ENCODE measurements at regions not wholly inside any gene's neighbourhood (a gene's known extent, or its start where the extent isn't known, plus 50 kb on each side); places are given as distances from the start of the nearest gene placed in this dataset.

DNA sequence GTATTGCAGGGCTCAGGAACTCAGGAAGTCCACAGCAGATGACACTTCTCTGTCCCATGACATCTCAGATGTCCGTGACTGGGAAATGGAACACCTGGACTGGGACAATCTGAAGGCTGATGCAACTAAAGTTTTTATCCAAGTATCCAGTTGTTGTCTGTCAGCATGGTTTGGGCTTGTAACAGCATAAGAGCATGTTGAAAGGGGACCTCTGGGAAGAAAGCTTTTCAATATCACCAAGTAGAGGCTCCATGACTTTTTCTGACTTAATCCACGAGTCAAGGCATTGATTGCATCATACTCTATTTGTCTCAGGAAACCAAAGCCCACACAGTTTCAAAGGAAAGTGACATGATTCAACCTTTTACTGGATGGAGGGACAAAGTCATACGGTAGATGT, 807.7 kb downstream of the MTRR start:
- Mint-ChIP-seq H3K36me3 (ENCODE audit: low read depth) (no peaks in the 10 kb centered on the region), H3K4me1 (ENCODE audit: low read depth) (no peaks in the 10 kb centered on the region), H3K4me3 (no peak overlapping the region), H3K9me3 (no peaks in the 10 kb centered on the region), H3K27ac (no peak overlapping the region), H3K27me3 (ENCODE audit: insufficient read depth) (no peaks in the 10 kb centered on the region)
- no peak for DNase-seq
- TF ChIP-seq, protein P1, sequence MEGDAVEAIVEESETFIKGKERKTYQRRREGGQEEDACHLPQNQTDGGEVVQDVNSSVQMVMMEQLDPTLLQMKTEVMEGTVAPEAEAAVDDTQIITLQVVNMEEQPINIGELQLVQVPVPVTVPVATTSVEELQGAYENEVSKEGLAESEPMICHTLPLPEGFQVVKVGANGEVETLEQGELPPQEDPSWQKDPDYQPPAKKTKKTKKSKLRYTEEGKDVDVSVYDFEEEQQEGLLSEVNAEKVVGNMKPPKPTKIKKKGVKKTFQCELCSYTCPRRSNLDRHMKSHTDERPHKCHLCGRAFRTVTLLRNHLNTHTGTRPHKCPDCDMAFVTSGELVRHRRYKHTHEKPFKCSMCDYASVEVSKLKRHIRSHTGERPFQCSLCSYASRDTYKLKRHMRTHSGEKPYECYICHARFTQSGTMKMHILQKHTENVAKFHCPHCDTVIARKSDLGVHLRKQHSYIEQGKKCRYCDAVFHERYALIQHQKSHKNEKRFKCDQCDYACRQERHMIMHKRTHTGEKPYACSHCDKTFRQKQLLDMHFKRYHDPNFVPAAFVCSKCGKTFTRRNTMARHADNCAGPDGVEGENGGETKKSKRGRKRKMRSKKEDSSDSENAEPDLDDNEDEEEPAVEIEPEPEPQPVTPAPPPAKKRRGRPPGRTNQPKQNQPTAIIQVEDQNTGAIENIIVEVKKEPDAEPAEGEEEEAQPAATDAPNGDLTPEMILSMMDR (IDR thresholded peaks at IDR 0.05), result no peak

DNA sequence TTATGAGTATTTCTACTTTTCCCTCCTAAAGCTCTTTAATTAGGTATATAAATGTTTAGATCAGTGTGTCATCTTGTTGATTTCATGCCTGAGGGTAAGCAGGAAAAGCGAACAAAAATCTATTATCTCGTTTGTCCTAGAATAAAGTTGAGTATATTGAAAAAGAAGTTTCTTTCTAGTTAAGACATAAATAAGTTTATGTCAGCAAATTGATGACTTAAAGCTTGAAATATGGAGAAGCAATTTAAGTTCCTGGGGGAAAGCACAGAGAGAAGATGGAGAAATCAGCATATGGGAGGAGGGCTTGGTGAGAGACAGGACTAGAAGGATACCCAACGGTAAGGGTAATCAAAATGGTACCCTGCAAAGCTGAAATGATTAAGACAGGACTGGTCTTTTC, 813.4 kb downstream of the MTRR start:
- TF ChIP-seq, protein P1 (IDR thresholded peaks at IDR 0.05), result no peak
- peaks cover 6% of the 10 kb centered on the region; the same call in 1 of the 2 replicates for H3K27me3 Mint-ChIP-seq (ENCODE audit: insufficient read depth)
- H3K27ac Mint-ChIP-seq, result no peak overlapping the region
- no peak for DNase-seq
- no peak overlapping the region for H3K4me3 Mint-ChIP-seq
- H3K9me3 Mint-ChIP-seq, result no peaks in the 10 kb centered on the region
- H3K4me1 Mint-ChIP-seq (ENCODE audit: low read depth), result peaks cover 8% of the 10 kb centered on the region; the same call in 1 of the 2 replicates
- no peaks in the 10 kb centered on the region for H3K36me3 Mint-ChIP-seq (ENCODE audit: low read depth)

DNA sequence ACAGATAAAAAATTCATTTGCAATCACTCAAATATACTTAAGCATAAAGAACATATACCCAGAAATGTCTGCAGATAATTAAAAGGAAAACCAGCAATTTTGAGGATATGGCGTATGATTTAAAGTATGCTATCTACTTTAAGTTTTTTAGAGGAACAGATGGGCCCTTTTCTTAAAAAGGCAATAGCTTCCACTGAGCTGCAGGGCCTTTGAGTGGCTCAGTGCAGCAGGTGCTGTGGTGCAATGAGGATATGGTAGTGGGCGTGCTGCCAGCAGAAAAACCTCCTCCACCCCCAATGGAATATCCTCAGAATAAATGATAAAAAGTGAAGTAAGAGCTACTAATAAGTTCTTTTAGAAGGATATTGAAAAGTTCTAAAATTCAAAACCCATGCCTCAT, 814.5 kb downstream of the MTRR start:
- no peak for DNase-seq
- TF ChIP-seq, protein P1 (IDR thresholded peaks at IDR 0.05), result no peak
- peaks cover 6% of the 10 kb centered on the region; the same call in 1 of the 2 replicates for H3K27me3 Mint-ChIP-seq (ENCODE audit: insufficient read depth)

DNA sequence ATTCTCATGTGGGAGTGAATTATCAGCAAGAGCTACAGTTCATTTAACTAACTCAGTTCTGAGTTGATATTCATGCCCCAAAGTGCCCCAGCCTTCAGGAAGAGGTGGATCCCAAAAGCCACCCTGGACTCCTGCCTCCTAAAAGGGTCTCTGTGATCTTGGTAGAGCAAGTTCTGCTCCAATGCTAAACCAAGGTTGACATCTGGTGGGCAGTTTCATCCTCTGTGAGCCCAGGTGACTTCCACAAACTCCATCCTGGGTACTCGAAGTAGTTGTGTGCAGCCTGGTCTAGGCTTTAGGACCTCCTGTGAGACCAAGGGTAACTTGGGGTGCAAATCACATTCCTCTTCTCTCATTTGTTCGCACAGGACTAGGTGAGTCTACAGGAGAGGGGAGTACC, 816.8 kb downstream of the MTRR start:
- DNase-seq, result no peak
- H3K4me1 Mint-ChIP-seq (ENCODE audit: low read depth), result peaks cover 8% of the 10 kb centered on the region; the same call in 1 of the 2 replicates
- no peak overlapping the region for H3K4me3 Mint-ChIP-seq
- no peaks in the 10 kb centered on the region for H3K36me3 Mint-ChIP-seq (ENCODE audit: low read depth)
- H3K9me3 Mint-ChIP-seq, result no peaks in the 10 kb centered on the region
- H3K27me3 Mint-ChIP-seq (ENCODE audit: insufficient read depth), result peaks cover 6% of the 10 kb centered on the region
- TF ChIP-seq, protein P1 (IDR thresholded peaks at IDR 0.05), result no peak
- H3K27ac Mint-ChIP-seq, result no peak overlapping the region

More for the DNA sequence above, 814.5 kb downstream of the MTRR start:
- H3K27ac Mint-ChIP-seq, result no peak overlapping the region
- peaks cover 8% of the 10 kb centered on the region; the same call in 1 of the 2 replicates for H3K4me1 Mint-ChIP-seq (ENCODE audit: low read depth)
- no peaks in the 10 kb centered on the region for H3K9me3 Mint-ChIP-seq
- no peaks in the 10 kb centered on the region for H3K36me3 Mint-ChIP-seq (ENCODE audit: low read depth)
- H3K4me3 Mint-ChIP-seq, result no peak overlapping the region

DNA sequence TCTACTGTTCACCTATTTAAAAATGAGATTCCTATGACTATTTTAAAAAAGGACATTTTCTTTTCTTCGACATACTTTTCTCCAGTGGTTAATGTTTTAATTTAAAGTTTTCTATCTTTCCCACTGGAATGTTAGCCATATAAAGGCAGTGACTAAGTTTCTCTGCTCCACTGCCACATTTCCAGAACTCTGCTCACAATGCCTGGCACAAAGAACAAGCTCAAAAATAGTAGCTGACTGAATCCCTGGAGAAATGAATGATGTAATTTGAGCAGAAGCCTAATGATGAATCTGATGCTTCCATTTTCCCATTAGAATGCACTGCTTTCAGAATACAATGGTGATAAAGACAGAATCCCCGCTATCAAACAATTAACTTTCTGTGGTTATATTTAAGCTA, 817.8 kb downstream of the MTRR start:
- peaks cover 6% of the 10 kb centered on the region for H3K27me3 Mint-ChIP-seq (ENCODE audit: insufficient read depth)
- TF ChIP-seq, protein P1 (IDR thresholded peaks at IDR 0.05), result no peak
- no peak overlapping the region for H3K4me3 Mint-ChIP-seq
- no peak overlapping the region for H3K27ac Mint-ChIP-seq
- no peaks in the 10 kb centered on the region for H3K9me3 Mint-ChIP-seq
- peaks cover 8% of the 10 kb centered on the region; the same call in 1 of the 2 replicates for H3K4me1 Mint-ChIP-seq (ENCODE audit: low read depth)
- no peak for DNase-seq
- no peaks in the 10 kb centered on the region for H3K36me3 Mint-ChIP-seq (ENCODE audit: low read depth)

DNA sequence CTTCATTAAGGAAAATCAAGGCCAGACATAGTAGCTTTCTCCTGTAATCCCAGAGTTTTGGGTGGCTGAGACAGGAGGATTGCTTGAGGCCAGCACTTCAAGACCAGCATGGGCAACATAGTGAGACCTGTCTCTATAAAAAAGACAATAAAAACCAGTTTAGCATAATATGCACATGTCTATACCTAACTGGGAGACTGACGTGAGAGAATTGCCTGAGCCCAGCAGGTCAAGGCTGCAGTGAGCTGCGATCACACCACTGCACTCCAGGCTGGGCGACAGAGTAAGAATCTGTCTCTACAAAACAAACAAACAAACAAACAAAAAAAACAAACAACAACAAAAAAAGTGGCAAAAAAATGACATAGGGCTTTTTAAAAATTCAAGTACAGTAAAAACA, 820.8 kb downstream of the MTRR start:
- Mint-ChIP-seq H3K36me3 (ENCODE audit: low read depth) (no peaks in the 10 kb centered on the region), H3K27me3 (ENCODE audit: insufficient read depth) (peaks cover 1% of the 10 kb centered on the region)

More for the DNA sequence above, 820.8 kb downstream of the MTRR start:
- H3K9me3 Mint-ChIP-seq, result no peaks in the 10 kb centered on the region
- H3K27ac Mint-ChIP-seq, result no peak overlapping the region
- TF ChIP-seq, protein P1 (IDR thresholded peaks at IDR 0.05), result no peak
- H3K4me3 Mint-ChIP-seq, result no peak overlapping the region
- no peak for DNase-seq
- peaks cover 8% of the 10 kb centered on the region; the same call in 1 of the 2 replicates for H3K4me1 Mint-ChIP-seq (ENCODE audit: low read depth)
